Endothelial cell of umbilical vein (primary cell): ENCODE measurements at regions not wholly inside any gene's neighbourhood (a gene's known extent, or its start where the extent isn't known, plus 50 kb on each side); places are given as distances from the start of the nearest gene placed in this dataset.

Experiments
- BruUV-seq: library from RNA; stranded (reverse); fragments of 400-500 nt; replicated peaks from 2 replicates; lab custom pipeline; 2021; lab: Mats Ljungman, UMichigan
- CTCF ChIA-PET: fragments of 300-600, 350-600 bp; sonication (Branson Sonifier 250); formaldehyde crosslinking; loops from one replicate; lab custom pipeline; 2021; ENCODE audit warnings: antibody characterized with exemption, inconsistent platforms; lab: Charles Lee
- POLR2A ChIA-PET: fragments of 300-600, 350-600 bp; sonication (Branson Sonifier 250); formaldehyde crosslinking; loops from one replicate; lab custom pipeline; 2021; ENCODE audit warnings: antibody characterized with exemption, inconsistent platforms; lab: Charles Lee
- DNase-seq: peaks from one replicate; pipeline ENCODE4 v3.0.0-alpha.2; 2011; ENCODE audit warnings: low read depth, low spot score
- FAIRE-seq: peaks from 2 replicates; lab custom pipeline; 2011; peaks lifted over from hg19 to GRCh38; lab: Jason Lieb, UNC
- H2AFZ ChIP-seq: 2 replicates; pipeline ENCODE4 v1.6.0; 2012; ENCODE audit warnings: low read depth, low read length, control low read depth, inconsistent platforms
- H3K27ac ChIP-seq: 2 replicates; pipeline ENCODE4 v1.5.1; 2011; ENCODE audit warnings: low read depth, mild to moderate bottlenecking, control low read depth, low read length, moderate library complexity; ENCODE audit not compliant: insufficient read depth
- H3K27me3 ChIP-seq, 2 experiments: 2 replicates each; pipeline versions ENCODE4 v1.6.0 to v1.6.1; 2011; ENCODE audit warnings: low read length in 2 of 2, mixed read lengths in 1 of 2; ENCODE audit not compliant: control insufficient read depth in 2 of 2, insufficient read depth in 2 of 2
- H3K36me3 ChIP-seq, 2 experiments: 2 replicates in 1 of 2; 3 replicates in 1 of 2; pipeline ENCODE4 v1.5.1; 2011; ENCODE audit warnings: low read length in 2 of 2, mild to moderate bottlenecking in 1 of 2, moderate library complexity in 1 of 2; ENCODE audit not compliant: control insufficient read depth in 2 of 2, insufficient read depth in 2 of 2; ENCODE audit errors: extremely low read depth in 1 of 2
- H3K4me1 ChIP-seq: 3 replicates; pipeline ENCODE4 v1.5.1; 2011; ENCODE audit warnings: mild to moderate bottlenecking, low read length; ENCODE audit not compliant: control insufficient read depth, insufficient read depth; ENCODE audit errors: extremely low read depth
- H3K4me2 ChIP-seq: 2 replicates; pipeline ENCODE4 v1.6.1; 2011; ENCODE audit warnings: low read length, control low read depth, mixed read lengths; ENCODE audit not compliant: insufficient read depth
- H3K4me3 ChIP-seq, 3 experiments: fragments of 200-600 bp in 1 of 3; sonication (generic), shearing (Covaris generic) in 1 of 3; replicated peaks in 1 of 3; 2 replicates each; pipeline ENCODE4 v1.5.1; 2011 to 2016; ENCODE audit warnings: control low read depth in 3 of 3, low read length in 3 of 3, mild to moderate bottlenecking in 2 of 3, inconsistent platforms in 1 of 3, low read depth in 1 of 3, moderate library complexity in 1 of 3; ENCODE audit not compliant: insufficient read depth in 1 of 3
- H3K79me2 ChIP-seq: 2 replicates; pipeline ENCODE4 v1.6.0; 2012; ENCODE audit warnings: low read length, inconsistent platforms; ENCODE audit not compliant: control insufficient read depth, insufficient read depth
- H3K9ac ChIP-seq: replicated peaks from 2 replicates; pipeline ENCODE3; 2011; ENCODE audit warnings: low read length, control low read depth; ENCODE audit not compliant: insufficient read depth; ENCODE audit errors: extremely low read depth
- H3K9me1 ChIP-seq: replicated peaks from 3 replicates; pipeline ENCODE4 v1.6.0; 2011; ENCODE audit warnings: mild to moderate bottlenecking, low read length; ENCODE audit not compliant: control insufficient read depth, insufficient read depth; ENCODE audit errors: extremely low read depth
- H3K9me3 ChIP-seq: replicated peaks from 2 replicates; pipeline ENCODE4 v1.5.1; 2012; ENCODE audit warnings: low read length, inconsistent platforms; ENCODE audit not compliant: control insufficient read depth, insufficient read depth
- H4K20me1 ChIP-seq: replicated peaks from 2 replicates; pipeline ENCODE3; 2011; ENCODE audit warnings: mild to moderate bottlenecking, low read length; ENCODE audit not compliant: control insufficient read depth, insufficient read depth; ENCODE audit errors: extremely low read depth
- EZH2 ChIP-seq: IDR thresholded peaks from 2 replicates; pipeline ENCODE4 v1.6.1; 2012; ENCODE audit warnings: borderline replicate concordance, low read depth, mild to moderate bottlenecking, moderate library complexity, low read length, inconsistent platforms; ENCODE audit not compliant: severe bottlenecking
- FOS ChIP-seq: IDR thresholded peaks from 2 replicates; pipeline ENCODE4 v1.6.1; 2011; ENCODE audit warnings: mild to moderate bottlenecking, low read length, moderate library complexity, borderline replicate concordance; ENCODE audit not compliant: insufficient read depth
- GATA2 ChIP-seq: IDR thresholded peaks from 2 replicates; pipeline ENCODE4 v1.7.0; 2011; ENCODE audit warnings: low read depth, mild to moderate bottlenecking, moderate library complexity, mixed read lengths, low read length; ENCODE audit not compliant: insufficient read length, insufficient read depth
- JUN ChIP-seq: IDR thresholded peaks from 2 replicates; pipeline ENCODE4 v1.6.1; 2011; ENCODE audit warnings: borderline replicate concordance, low read depth; ENCODE audit not compliant: insufficient read length, insufficient read depth
- MYC ChIP-seq: IDR thresholded peaks from one replicate; pipeline ENCODE4 v1.6.1; 2011; ENCODE audit warnings: mild to moderate bottlenecking, low read depth, low read length
- POLR2A ChIP-seq: IDR thresholded peaks from 2 replicates; pipeline ENCODE4 v1.6.1; 2012; ENCODE audit warnings: low read depth, mild to moderate bottlenecking, control low read depth, low read length
- POLR2AphosphoS5 ChIP-seq: IDR thresholded peaks from 2 replicates; pipeline ENCODE4 v1.6.1; 2012; ENCODE audit warnings: low read depth, mild to moderate bottlenecking, control low read depth, low read length, moderate library complexity; ENCODE audit not compliant: insufficient read depth
- dilution Hi-C: fragments of 300-500 bp; cut with MboI; formaldehyde crosslinking; loops from one replicate; pipeline ENCODE4 v1.15.0; 2019; ENCODE audit warnings: low sequenced_read_pairs; ENCODE audit not compliant: extremely low pct_ligation_motif_present
- intact Hi-C: fragments of 100-400 bp; cut with micrococcal nuclease; formaldehyde crosslinking; loops from one replicate; pipeline ENCODE4 v1.10.0; 2022
- TF ChIP-seq, protein P1 (sequence below): IDR thresholded peaks from 2 replicates; pipeline ENCODE4 v1.6.1; 2011; ENCODE audit not compliant: insufficient read depth, insufficient read length
- TF ChIP-seq, protein P2 (sequence below), 2 donors: IDR thresholded peaks; 1 replicate in 1 of 2; 2 replicates in 1 of 2; pipeline ENCODE4 v1.5.1; 2011; ENCODE audit warnings: low read length in 2 of 2, mild to moderate bottlenecking in 2 of 2, moderate library complexity in 2 of 2, control low read depth in 1 of 2, inconsistent platforms in 1 of 2, low read depth in 1 of 2; ENCODE audit not compliant: insufficient read depth in 1 of 2; ENCODE audit errors: extremely low read depth in 1 of 2

DNA sequence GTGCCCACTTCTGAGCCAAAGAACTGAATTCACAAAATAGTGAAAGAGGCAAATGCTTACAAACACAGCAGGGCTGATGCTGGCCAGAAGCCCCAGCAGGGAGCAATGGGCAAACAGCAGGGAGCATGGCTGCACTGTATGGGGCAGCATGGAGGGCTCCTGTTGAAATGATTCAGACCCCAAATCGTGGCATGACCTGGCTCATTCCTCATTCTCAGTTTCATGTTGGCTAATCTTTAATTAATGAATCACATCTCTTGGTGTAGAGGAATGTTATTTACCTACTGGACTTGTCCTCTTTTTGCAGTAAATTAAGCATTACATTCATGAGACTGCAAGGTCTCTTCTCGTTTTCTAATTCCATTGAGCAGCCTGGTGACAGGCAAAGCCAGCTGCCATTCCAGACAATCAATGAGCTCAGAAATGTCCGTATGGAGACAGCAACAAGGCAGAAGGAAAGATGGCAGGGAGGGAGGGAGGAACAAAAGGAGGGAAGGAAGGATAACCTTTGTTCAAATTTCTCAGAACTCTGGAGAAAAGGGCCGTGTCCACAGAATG lies 84.9 kb upstream of the ST8SIA3 start:
- H4K20me1 ChIP-seq = no peaks in the 10 kb centered on the region
- no TSS peak for BruUV-seq
- dilution Hi-C loops = no loop called here
- no peaks in the 10 kb centered on the region for H3K9me1 ChIP-seq
- TF ChIP-seq FOS (no peak), MYC (no peak), POLR2A (no peak), JUN (no peak), GATA2 (no peak), EZH2 (no peak), POLR2AphosphoS5 (no peak)
- TF ChIP-seq, protein P1, sequence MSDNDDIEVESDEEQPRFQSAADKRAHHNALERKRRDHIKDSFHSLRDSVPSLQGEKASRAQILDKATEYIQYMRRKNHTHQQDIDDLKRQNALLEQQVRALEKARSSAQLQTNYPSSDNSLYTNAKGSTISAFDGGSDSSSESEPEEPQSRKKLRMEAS = no peak
- TF ChIP-seq, protein P2, sequence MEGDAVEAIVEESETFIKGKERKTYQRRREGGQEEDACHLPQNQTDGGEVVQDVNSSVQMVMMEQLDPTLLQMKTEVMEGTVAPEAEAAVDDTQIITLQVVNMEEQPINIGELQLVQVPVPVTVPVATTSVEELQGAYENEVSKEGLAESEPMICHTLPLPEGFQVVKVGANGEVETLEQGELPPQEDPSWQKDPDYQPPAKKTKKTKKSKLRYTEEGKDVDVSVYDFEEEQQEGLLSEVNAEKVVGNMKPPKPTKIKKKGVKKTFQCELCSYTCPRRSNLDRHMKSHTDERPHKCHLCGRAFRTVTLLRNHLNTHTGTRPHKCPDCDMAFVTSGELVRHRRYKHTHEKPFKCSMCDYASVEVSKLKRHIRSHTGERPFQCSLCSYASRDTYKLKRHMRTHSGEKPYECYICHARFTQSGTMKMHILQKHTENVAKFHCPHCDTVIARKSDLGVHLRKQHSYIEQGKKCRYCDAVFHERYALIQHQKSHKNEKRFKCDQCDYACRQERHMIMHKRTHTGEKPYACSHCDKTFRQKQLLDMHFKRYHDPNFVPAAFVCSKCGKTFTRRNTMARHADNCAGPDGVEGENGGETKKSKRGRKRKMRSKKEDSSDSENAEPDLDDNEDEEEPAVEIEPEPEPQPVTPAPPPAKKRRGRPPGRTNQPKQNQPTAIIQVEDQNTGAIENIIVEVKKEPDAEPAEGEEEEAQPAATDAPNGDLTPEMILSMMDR (IDR thresholded peaks at IDR 0.05; ENCODE audit: extremely low read depth in 1 of 2, insufficient read depth in 1 of 2, low read depth in 1 of 2, low read length in 2 of 2) = no peak
- no peaks in the 10 kb centered on the region for H3K27me3 ChIP-seq
- no peak overlapping the region for H3K4me3 ChIP-seq
- H3K4me2 ChIP-seq = no peak overlapping the region
- CTCF ChIA-PET = no interaction called here
- no peaks in the 10 kb centered on the region for H3K36me3 ChIP-seq
- H3K9ac ChIP-seq = no peak overlapping the region
- no peaks in the 10 kb centered on the region for H3K79me2 ChIP-seq
- FAIRE-seq (no peak), DNase-seq (no peak)
- POLR2A ChIA-PET = no interaction called here
- H2AFZ ChIP-seq = no peak overlapping the region
- H3K4me1 ChIP-seq = no peaks in the 10 kb centered on the region
- intact Hi-C loops = no loop called here
- no peaks in the 10 kb centered on the region for H3K9me3 ChIP-seq
- H3K27ac ChIP-seq = no peak overlapping the region
